IPS-18c (cell line): ENCODE measurements at regions not wholly inside any gene's neighbourhood (a gene's known extent, or its start where the extent isn't known, plus 50 kb on each side); places are given as distances from the start of the nearest gene placed in this dataset.

Experiments
- H3K4me3 ChIP-seq: 2 replicates; pipeline ENCODE4 v1.7.0; 2013; ENCODE audit warnings: low read depth, mild to moderate bottlenecking, low read length, moderate library complexity; ENCODE audit not compliant: insufficient read depth
- H3K9me3 ChIP-seq: one replicate; pipeline ENCODE4 v1.6.1; 2013; ENCODE audit warnings: mild to moderate bottlenecking, low read length, moderate library complexity; ENCODE audit not compliant: control insufficient read depth, insufficient read depth

GRCh38 chr5:29853711-29854220 is 1339.7 kb upstream of the CDH6 start:
- H3K4me3 ChIP-seq = no peak overlapping the region
- no peaks in the 10 kb centered on the region for H3K9me3 ChIP-seq

- no peak overlapping the region for H3K4me3 ChIP-seq
- H3K9me3 ChIP-seq = no peaks in the 10 kb centered on the region
Observed at GRCh38 chr5:29852329-29852728, 1341.2 kb upstream of the CDH6 start.

GRCh38 chr5:29845206-29845605 is 1348.3 kb upstream of the CDH6 start:
- Histone ChIP-seq H3K9me3 (no peaks in the 10 kb centered on the region), H3K4me3 (no peak overlapping the region)

DNA sequence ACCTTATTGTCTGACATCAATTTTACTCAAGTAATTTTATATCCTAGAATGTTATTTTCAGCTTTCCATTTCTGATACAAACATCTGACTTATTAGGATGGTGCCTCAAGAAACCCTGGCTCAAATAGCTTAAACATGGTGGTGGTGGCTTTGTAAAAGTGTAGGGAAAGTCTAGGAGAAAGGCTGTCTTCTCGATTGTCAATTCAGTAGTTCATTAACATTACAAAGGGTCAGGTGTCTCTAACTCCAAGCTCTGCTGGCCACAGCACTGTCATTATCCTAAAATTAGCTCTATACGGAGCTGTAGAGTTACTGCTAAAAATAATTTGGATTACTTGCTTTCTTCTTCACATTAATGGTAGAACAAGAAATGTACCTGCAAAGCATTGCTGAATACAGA is 1360.1 kb upstream of the CDH6 start:
- H3K4me3 ChIP-seq = no peak overlapping the region
- H3K9me3 ChIP-seq = no peaks in the 10 kb centered on the region

DNA sequence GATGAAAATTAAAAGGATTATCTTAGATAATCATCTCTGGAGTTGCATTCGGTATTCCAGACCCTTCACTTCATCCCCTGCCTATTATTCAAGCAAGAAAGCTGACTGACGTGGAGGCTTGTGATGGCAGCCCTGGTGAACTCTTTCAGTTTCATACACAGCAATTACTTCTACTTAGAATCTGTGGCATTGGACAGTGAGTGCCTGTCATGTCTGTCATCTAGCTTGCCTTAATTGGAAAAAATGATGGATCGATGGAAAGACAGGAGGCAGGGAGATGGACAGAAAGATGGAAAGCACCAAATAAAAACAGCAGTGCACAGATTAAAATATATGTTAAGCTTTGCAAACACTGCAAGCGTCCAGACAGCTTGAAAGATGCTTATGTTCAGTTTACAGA is 1371.0 kb upstream of the CDH6 start:
- no peak overlapping the region for H3K4me3 ChIP-seq
- no peaks in the 10 kb centered on the region for H3K9me3 ChIP-seq

DNA sequence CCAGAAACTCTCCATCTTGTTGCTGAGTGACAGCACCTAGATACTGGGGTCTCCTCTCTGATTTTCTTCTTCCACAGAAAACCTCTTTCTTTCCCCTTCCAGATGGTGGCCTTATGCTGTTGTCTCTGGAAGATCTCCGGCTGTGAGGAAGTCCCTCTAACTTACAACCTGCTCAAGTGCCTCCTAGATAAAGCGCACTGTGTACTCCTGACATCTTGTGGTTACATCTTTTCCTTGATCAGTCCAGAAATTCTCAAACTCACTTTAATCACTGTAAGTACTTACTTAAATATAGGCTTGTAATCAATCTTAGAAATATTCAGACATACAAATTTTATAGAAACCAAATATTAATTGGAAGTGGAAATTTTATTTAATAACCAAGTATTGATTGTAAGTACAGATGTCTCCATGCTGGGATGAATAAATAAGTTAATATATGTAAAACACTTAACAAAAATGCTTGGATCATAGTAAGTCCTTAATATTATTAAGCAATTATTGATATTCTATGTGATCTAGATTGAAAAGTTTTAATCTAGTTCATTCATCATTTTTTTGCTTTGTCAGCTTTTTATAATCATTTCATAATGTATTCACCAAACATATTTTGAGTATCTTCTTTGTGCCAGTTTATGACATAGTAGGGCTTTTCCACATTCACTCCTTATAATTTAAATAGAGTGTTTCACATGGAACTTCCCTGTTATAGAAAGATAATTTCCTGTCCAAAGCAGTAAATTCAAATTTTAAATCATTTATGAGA is 1381.4 kb upstream of the CDH6 start:
- H3K9me3 ChIP-seq = no peaks in the 10 kb centered on the region
- H3K4me3 ChIP-seq = no peak overlapping the region

- H3K9me3 ChIP-seq = no peaks in the 10 kb centered on the region
- H3K4me3 ChIP-seq = no peak overlapping the region
Observed at GRCh38 chr5:29805804-29806203, 1387.7 kb upstream of the CDH6 start.

- Histone ChIP-seq H3K4me3 (no peak overlapping the region), H3K9me3 (no peaks in the 10 kb centered on the region)
Observed at GRCh38 chr5:29800752-29801151, 1392.7 kb upstream of the CDH6 start.

DNA sequence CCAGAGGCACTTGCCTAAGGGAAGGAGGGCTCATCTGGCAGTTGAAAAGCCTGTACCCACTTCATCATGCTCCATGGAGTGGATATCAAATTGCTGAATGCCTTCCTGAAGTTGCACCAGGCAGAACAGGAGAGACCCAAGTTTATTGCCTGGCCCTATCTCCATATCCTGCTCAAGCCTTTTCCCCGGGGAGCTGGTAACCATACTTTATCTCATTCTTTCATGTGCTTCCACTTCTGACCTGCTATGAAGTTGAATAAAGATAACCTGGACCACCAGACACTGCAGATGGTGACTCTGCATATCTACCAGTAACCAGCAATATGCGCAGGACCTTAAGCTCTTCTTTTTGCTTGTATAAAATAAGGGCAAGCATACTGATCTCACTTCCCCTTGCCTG is 1397.5 kb upstream of the CDH6 start:
- Histone ChIP-seq H3K4me3 (no peak overlapping the region), H3K9me3 (no peaks in the 10 kb centered on the region)

DNA sequence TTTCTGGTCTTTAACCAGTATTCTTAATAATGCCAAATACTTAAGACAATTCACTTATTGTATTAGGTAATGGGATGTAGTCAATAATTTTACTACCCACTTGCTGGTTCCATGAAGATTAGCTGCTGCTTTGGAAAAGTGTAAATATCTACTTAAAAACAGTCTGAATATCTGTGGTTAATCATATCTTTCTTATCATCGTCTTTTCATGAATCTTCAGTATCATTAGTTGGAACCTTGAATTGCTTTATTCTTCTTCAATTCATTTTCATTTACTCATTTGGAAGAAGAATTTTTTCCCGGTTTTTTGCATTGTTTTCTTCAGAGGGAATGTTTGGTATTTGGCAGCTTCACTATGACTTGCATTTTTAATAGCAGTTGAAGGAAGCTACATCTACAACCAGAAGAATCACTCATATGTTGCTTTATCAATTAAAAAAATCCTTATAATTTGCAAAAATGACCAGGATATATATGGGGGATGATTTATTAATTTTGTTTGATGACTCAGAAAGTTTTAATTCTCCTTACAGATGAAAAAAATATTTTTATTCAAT is 1398.3 kb upstream of the CDH6 start:
- H3K4me3 ChIP-seq = no peak overlapping the region
- no peaks in the 10 kb centered on the region for H3K9me3 ChIP-seq

- no peak overlapping the region for H3K4me3 ChIP-seq
- no peaks in the 10 kb centered on the region for H3K9me3 ChIP-seq
Observed at GRCh38 chr5:29794141-29794787, 1399.2 kb upstream of the CDH6 start.

- Histone ChIP-seq H3K4me3 (no peak overlapping the region), H3K9me3 (no peaks in the 10 kb centered on the region)
Observed at GRCh38 chr5:29790281-29790680, 1403.2 kb upstream of the CDH6 start.

DNA sequence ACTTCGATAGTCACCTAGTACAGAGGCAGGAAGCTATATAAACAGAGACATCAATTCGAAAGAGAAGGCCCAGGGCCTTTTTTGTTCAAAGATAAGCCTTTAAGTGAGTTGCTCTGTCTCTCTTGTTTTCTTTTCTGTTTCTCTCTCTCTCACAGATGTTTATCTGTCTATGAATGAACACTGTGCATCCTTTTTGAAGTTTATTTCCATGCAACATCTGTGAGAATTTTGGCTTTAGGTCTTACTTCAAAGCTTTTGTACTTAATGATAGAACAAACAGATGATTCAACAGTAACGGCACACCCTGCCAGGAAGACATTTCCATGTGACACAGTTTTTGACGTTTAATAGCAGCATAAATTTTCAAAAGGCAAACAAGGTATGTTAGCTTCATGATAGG is 1413.1 kb upstream of the CDH6 start:
- H3K4me3 ChIP-seq = no peak overlapping the region

GRCh38 chr5:29779141-29779540 is 1414.3 kb upstream of the CDH6 start:
- Histone ChIP-seq H3K9me3 (no peaks in the 10 kb centered on the region), H3K4me3 (no peak overlapping the region)

More for the DNA sequence above, 1413.1 kb upstream of the CDH6 start:
- H3K9me3 ChIP-seq = no peaks in the 10 kb centered on the region

DNA sequence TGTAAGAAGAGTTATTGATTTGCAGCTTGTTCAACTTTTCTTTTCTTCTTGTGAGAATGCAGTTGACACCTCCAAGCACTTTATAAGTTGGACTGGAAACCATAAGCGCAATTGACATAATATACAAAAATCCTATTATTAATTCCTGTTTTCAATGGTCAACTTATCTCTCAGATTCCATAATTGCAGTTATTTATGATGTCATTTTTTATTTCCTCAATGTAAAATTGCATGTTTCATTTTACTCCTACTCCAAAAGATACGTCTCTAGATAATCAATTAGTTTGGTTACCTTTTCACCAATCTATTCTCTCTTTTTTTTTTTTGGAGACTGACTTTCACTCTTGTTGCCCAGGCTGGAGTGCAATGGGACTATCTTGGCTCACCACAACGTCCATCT is 1416.1 kb upstream of the CDH6 start:
- Histone ChIP-seq H3K4me3 (no peak overlapping the region), H3K9me3 (no peaks in the 10 kb centered on the region)

DNA sequence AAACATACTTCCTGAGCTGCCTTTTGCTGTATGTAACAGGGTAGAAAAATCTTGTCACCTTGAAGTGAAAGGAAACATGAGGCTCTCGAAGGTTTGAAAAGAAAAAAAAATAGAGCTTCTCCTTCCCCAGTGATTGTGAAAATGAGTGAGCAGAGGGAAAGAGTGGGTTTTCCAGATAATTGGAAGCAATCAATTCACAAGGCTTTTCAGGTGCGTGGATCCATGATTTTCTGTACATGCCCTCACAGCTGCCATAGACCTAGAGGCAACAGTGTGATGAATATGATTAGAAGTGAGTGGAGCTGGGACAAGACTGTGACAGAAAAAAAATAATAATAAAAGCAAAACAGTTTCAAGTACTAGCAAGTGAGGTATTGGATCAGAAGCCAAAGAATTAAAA is 1422.5 kb upstream of the CDH6 start:
- Histone ChIP-seq H3K9me3 (no peaks in the 10 kb centered on the region), H3K4me3 (no peak overlapping the region)

GRCh38 chr5:29769474-29769873 is 1424.0 kb upstream of the CDH6 start:
- H3K4me3 ChIP-seq = no peak overlapping the region
- no peaks in the 10 kb centered on the region for H3K9me3 ChIP-seq

GRCh38 chr5:29758986-29759421 is 1434.5 kb upstream of the CDH6 start:
- Histone ChIP-seq H3K4me3 (no peak overlapping the region), H3K9me3 (peaks cover 2% of the 10 kb centered on the region)
